Neural progenitor cell (in vitro differentiated cells): ENCODE measurements at regions not wholly inside any gene's neighbourhood (a gene's known extent, or its start where the extent isn't known, plus 50 kb on each side); places are given as distances from the start of the nearest gene placed in this dataset.

Experiments used
- DNase-seq: peaks from one replicate; pipeline ENCODE4 v3.0.0-alpha.2; 2016; ENCODE audit warnings: low spot score
- H2AFZ ChIP-seq: fragments of 200-600 bp; sonication (generic); replicated peaks from 2 replicates; pipeline ENCODE4 v1.6.1; 2016; ENCODE audit warnings: antibody characterized with exemption
- H3F3A ChIP-seq: fragments of 200-600 bp; sonication (generic); 2 replicates; pipeline ENCODE4 v1.6.1; 2016; ENCODE audit warnings: antibody characterized with exemption, low read depth
- H3K27ac ChIP-seq: fragments of 200-600 bp; sonication (generic); 2 replicates; pipeline ENCODE4 v1.5.1; 2016; ENCODE audit warnings: mild to moderate bottlenecking
- H3K27me3 ChIP-seq: fragments of 200-600 bp; sonication (generic); 2 replicates; pipeline ENCODE4 v1.6.1; 2016; ENCODE audit warnings: mild to moderate bottlenecking, moderate library complexity
- H3K36me3 ChIP-seq: fragments of 200-600 bp; sonication (generic); 2 replicates; pipeline ENCODE4 v1.5.1; 2016
- H3K4me1 ChIP-seq: fragments of 200-600 bp; sonication (generic); 2 replicates; pipeline ENCODE4 v1.6.1; 2016; ENCODE audit warnings: mixed run types
- H3K4me2 ChIP-seq: fragments of 200-600 bp; sonication (generic); 2 replicates; pipeline ENCODE4 v1.6.1; 2016
- H3K4me3 ChIP-seq: fragments of 200-600 bp; sonication (generic); 2 replicates; pipeline ENCODE4 v1.5.1; 2016
- H3K79me2 ChIP-seq: fragments of 200-600 bp; sonication (generic); 2 replicates; pipeline ENCODE4 v1.6.1; 2016; ENCODE audit warnings: low read depth
- H3K9ac ChIP-seq: fragments of 200-600 bp; sonication (generic); 2 replicates; pipeline ENCODE4 v1.6.1; 2016
- H3K9me3 ChIP-seq: fragments of 200-600 bp; sonication (generic); 2 replicates; pipeline ENCODE4 v1.5.1; 2016; ENCODE audit warnings: low read depth
- H4K20me1 ChIP-seq: fragments of 200-600 bp; sonication (generic); 2 replicates; pipeline ENCODE4 v1.6.1; 2016; ENCODE audit warnings: low read depth
- H3K27ac Mint-ChIP-seq: 3 replicates; pipeline ENCODE4 v1.8.0; 2021; ENCODE audit warnings: mixed read lengths
- H3K27me3 Mint-ChIP-seq: 2 replicates; pipeline ENCODE4 v1.8.0; 2022; ENCODE audit warnings: low read depth, mild to moderate bottlenecking, inconsistent platforms, moderate library complexity, mixed read lengths; ENCODE audit not compliant: insufficient read depth
- H3K36me3 Mint-ChIP-seq: 3 replicates; pipeline ENCODE4 v1.8.0; 2021; ENCODE audit warnings: mixed read lengths
- H3K4me1 Mint-ChIP-seq: 3 replicates; pipeline ENCODE4 v1.8.0; 2021; ENCODE audit warnings: mixed read lengths
- H3K4me3 Mint-ChIP-seq: 3 replicates; pipeline ENCODE4 v1.8.0; 2021; ENCODE audit warnings: mild to moderate bottlenecking, moderate library complexity, mixed read lengths
- H3K9me3 Mint-ChIP-seq: 3 replicates; pipeline ENCODE4 v1.8.0; 2020; ENCODE audit warnings: mixed read lengths
- CTCF ChIP-seq: fragments of 200-600 bp; sonication (generic); IDR thresholded peaks from 2 replicates; pipeline ENCODE4 v1.5.1; 2017; ENCODE audit warnings: antibody characterized with exemption, mild to moderate bottlenecking
- EZH2 ChIP-seq: fragments of 200-600 bp; sonication (generic); IDR thresholded peaks from 2 replicates; pipeline ENCODE4 v1.6.1; 2017; ENCODE audit warnings: antibody characterized with exemption, mild to moderate bottlenecking, moderate library complexity
- EZH2phosphoT487 ChIP-seq: fragments of 200-600 bp; sonication (generic); IDR thresholded peaks from 2 replicates; pipeline ENCODE4 v1.6.1; 2017; ENCODE audit warnings: antibody characterized with exemption

- no peaks in the 10 kb centered on the region for H3K36me3 Mint-ChIP-seq
- Histone ChIP-seq H3K4me1 (no peaks in the 10 kb centered on the region), H2AFZ (no peak overlapping the region), H4K20me1 (no peaks in the 10 kb centered on the region), H3K27ac (no peak overlapping the region), H3K9ac (no peak overlapping the region), H3K4me3 (no peak overlapping the region), H3K36me3 (no peaks in the 10 kb centered on the region), H3K9me3 (no peaks in the 10 kb centered on the region), H3K79me2 (no peaks in the 10 kb centered on the region), H3F3A (no peaks in the 10 kb centered on the region), H3K27me3 (no peaks in the 10 kb centered on the region), H3K4me2 (no peak overlapping the region)
- TF ChIP-seq EZH2 (no peak), CTCF (no peak), EZH2phosphoT487 (no peak)
- H3K27me3 Mint-ChIP-seq: no peaks in the 10 kb centered on the region
- H3K4me3 Mint-ChIP-seq: no peak overlapping the region
- no peak for DNase-seq
- H3K4me1 Mint-ChIP-seq: no peaks in the 10 kb centered on the region
- peaks cover 12% of the 10 kb centered on the region for H3K9me3 Mint-ChIP-seq
- no peak overlapping the region for H3K27ac Mint-ChIP-seq
These were observed 700.1 kb upstream of the RAG2 start for GRCh38 chr11:37298173-37298572.

- Mint-ChIP-seq H3K9me3 (no peaks in the 10 kb centered on the region), H3K27me3 (no peaks in the 10 kb centered on the region), H3K4me3 (no peak overlapping the region), H3K36me3 (no peaks in the 10 kb centered on the region), H3K27ac (no peak overlapping the region), H3K4me1 (no peaks in the 10 kb centered on the region)
- DNase-seq: no peak
- TF ChIP-seq CTCF: no peak
- no peak for TF ChIP-seq EZH2phosphoT487
- TF ChIP-seq EZH2: no peak
- H3K9ac ChIP-seq: no peak overlapping the region
- H3K9me3 ChIP-seq: no peaks in the 10 kb centered on the region
- no peak overlapping the region for H3K4me2 ChIP-seq
- no peak overlapping the region for H3K4me3 ChIP-seq
- no peaks in the 10 kb centered on the region for H3K4me1 ChIP-seq
- H3F3A ChIP-seq: no peaks in the 10 kb centered on the region
- H3K79me2 ChIP-seq: no peaks in the 10 kb centered on the region
- H3K27ac ChIP-seq: no peak overlapping the region
- no peak overlapping the region for H2AFZ ChIP-seq
- no peaks in the 10 kb centered on the region for H3K27me3 ChIP-seq
- no peaks in the 10 kb centered on the region for H3K36me3 ChIP-seq
- H4K20me1 ChIP-seq: no peaks in the 10 kb centered on the region
These were observed 688.9 kb upstream of the RAG2 start for GRCh38 chr11:37286890-37287289.

- no peak overlapping the region for H2AFZ ChIP-seq
- no peak overlapping the region for H3K27ac ChIP-seq
- Mint-ChIP-seq H3K4me3 (no peak overlapping the region), H3K36me3 (no peaks in the 10 kb centered on the region), H3K9me3 (no peaks in the 10 kb centered on the region), H3K4me1 (no peaks in the 10 kb centered on the region), H3K27ac (no peak overlapping the region), H3K27me3 (peaks cover 2% of the 10 kb centered on the region)
- no peak overlapping the region for H3K4me2 ChIP-seq
- H3K9ac ChIP-seq: no peak overlapping the region
- no peaks in the 10 kb centered on the region for H3K27me3 ChIP-seq
- H3K4me1 ChIP-seq: no peaks in the 10 kb centered on the region
- no peak for TF ChIP-seq EZH2phosphoT487
- no peak for TF ChIP-seq CTCF
- TF ChIP-seq EZH2: no peak
- DNase-seq: no peak
- H3K79me2 ChIP-seq: no peaks in the 10 kb centered on the region
- no peaks in the 10 kb centered on the region for H4K20me1 ChIP-seq
- H3K4me3 ChIP-seq: no peak overlapping the region
- no peaks in the 10 kb centered on the region for H3F3A ChIP-seq
- H3K36me3 ChIP-seq: no peaks in the 10 kb centered on the region
- no peaks in the 10 kb centered on the region for H3K9me3 ChIP-seq
These were observed 684.3 kb upstream of the RAG2 start for GRCh38 chr11:37282367-37282766.

GRCh38 chr11:37280200-37280599, 682.2 kb upstream of the RAG2 start:
- H3K4me3 ChIP-seq: no peak overlapping the region
- no peak overlapping the region for H3K9ac ChIP-seq
- H3K36me3 ChIP-seq: no peaks in the 10 kb centered on the region
- Mint-ChIP-seq H3K4me3 (no peak overlapping the region), H3K27me3 (peaks cover 2% of the 10 kb centered on the region), H3K4me1 (no peaks in the 10 kb centered on the region), H3K36me3 (no peaks in the 10 kb centered on the region), H3K27ac (no peak overlapping the region), H3K9me3 (no peaks in the 10 kb centered on the region)
- H3K27ac ChIP-seq: no peak overlapping the region
- no peaks in the 10 kb centered on the region for H3K79me2 ChIP-seq
- H3K27me3 ChIP-seq: no peaks in the 10 kb centered on the region
- H3K9me3 ChIP-seq: no peaks in the 10 kb centered on the region
- no peak overlapping the region for H3K4me2 ChIP-seq
- no peak for TF ChIP-seq CTCF
- TF ChIP-seq EZH2: no peak
- TF ChIP-seq EZH2phosphoT487: no peak
- H4K20me1 ChIP-seq: no peaks in the 10 kb centered on the region
- H2AFZ ChIP-seq: no peak overlapping the region
- H3F3A ChIP-seq: no peaks in the 10 kb centered on the region
- H3K4me1 ChIP-seq: no peaks in the 10 kb centered on the region
- DNase-seq: no peak
